ENCODE measurements at regions not wholly inside any gene's neighbourhood (a gene's known extent, or its start where the extent isn't known, plus 50 kb on each side); places are given as distances from the start of the nearest gene placed in this dataset.

GRCh38 chr4:123503698-123504363, 107.2 kb downstream of the SPRY1 start:
- H3K4me3 ChIP-seq = no peak overlapping the region
- peak overlapping the region in 1 of 8 donors; percentile 29 for H3K27ac ChIP-seq
- intact Hi-C loops (cut with DNase I; ENCODE audit: low total_unique reads) = no loop called here
- H3K4me1 ChIP-seq = peaks cover 0 to 23% (median 8%) of the 10 kb centered on the region in 6 donors
- no peaks in the 10 kb centered on the region for H3K36me3 ChIP-seq
- no peak for DNase-seq
- H3K27me3 ChIP-seq (replicated peaks in 1 of 7) = peaks cover 0 to 17% (median 0%) of the 10 kb centered on the region in 7 donors
- no peaks in the 10 kb centered on the region for H3K9me3 ChIP-seq
- 74 to 97% (median 88%) methylated on average over 4 of the region's 4 CpGs for WGBS, 5 donors
- TF ChIP-seq POLR2A (IDR thresholded peaks at IDR 0.05) (no peak), CTCF (IDR thresholded peaks at IDR 0.05 in 8 of 11, conservative IDR thresholded peaks at IDR 0.05 in 3 of 11) (no peak), POLR2AphosphoS5 (IDR thresholded peaks at IDR 0.05) (no peak)

- peaks cover 0 to 17% (median 0%) of the 10 kb centered on the region in 7 donors for H3K27me3 ChIP-seq (replicated peaks in 1 of 7)
- peaks cover 0 to 23% (median 8%) of the 10 kb centered on the region in 6 donors for H3K4me1 ChIP-seq
- intact Hi-C loops (cut with DNase I; ENCODE audit: low total_unique reads) = no loop called here
- H3K4me3 ChIP-seq = peak overlapping the region; percentile 36 to 71 (median 46)
- no peaks in the 10 kb centered on the region for H3K9me3 ChIP-seq
- peak; percentile 85 for DNase-seq
- H3K36me3 ChIP-seq = no peaks in the 10 kb centered on the region
- WGBS, 5 donors = 3 to 5% (median 4%) methylated on average over 41 to 58 of the region's 58 CpGs
- TF ChIP-seq POLR2A (IDR thresholded peaks at IDR 0.05) = no peak
- TF ChIP-seq POLR2AphosphoS5 (IDR thresholded peaks at IDR 0.05) = peak in 2 of 3 donors; percentile 62 to 69
- H3K27ac ChIP-seq = peak overlapping the region in 6 of 8 donors; percentile 40 to 68 (median 62)
These were observed 108.8 kb downstream of the SPRY1 start for GRCh38 chr4:123505095-123506010.

- Histone ChIP-seq H3K4me1 (peaks cover 0 to 23% (median 8%) of the 10 kb centered on the region in 6 donors), H3K27me3 (replicated peaks in 1 of 7) (peaks cover 0 to 17% (median 0%) of the 10 kb centered on the region in 7 donors), H3K9me3 (no peaks in the 10 kb centered on the region), H3K4me3 (peak overlapping the region; percentile 36 to 71 (median 46)), H3K36me3 (no peaks in the 10 kb centered on the region), H3K27ac (peak overlapping the region in 6 of 8 donors; percentile 40 to 68 (median 62))
- DNase-seq = no peak
- WGBS, 5 donors = 63 to 76% (median 71%) methylated on average over 17 of the region's 17 CpGs
- TF ChIP-seq POLR2A (IDR thresholded peaks at IDR 0.05) = no peak
- intact Hi-C loops (cut with DNase I; ENCODE audit: low total_unique reads) = no loop called here
These were observed 109.6 kb downstream of the SPRY1 start for GRCh38 chr4:123506011-123506695.

GRCh38 chr4:123507376-123507775, 110.8 kb downstream of the SPRY1 start:
- Histone ChIP-seq H3K4me3 (no peak overlapping the region), H3K36me3 (no peaks in the 10 kb centered on the region), H3K9me3 (no peaks in the 10 kb centered on the region), H3K27me3 (replicated peaks in 1 of 7) (peaks cover 0 to 17% (median 0%) of the 10 kb centered on the region in 7 donors), H3K4me1 (peaks cover 0 to 23% (median 8%) of the 10 kb centered on the region in 6 donors), H3K27ac (no peak overlapping the region)
- no peak for DNase-seq
- TF ChIP-seq POLR2A (IDR thresholded peaks at IDR 0.05) = no peak
- no peak for TF ChIP-seq CTCF (IDR thresholded peaks at IDR 0.05 in 8 of 11, conservative IDR thresholded peaks at IDR 0.05 in 3 of 11)
- no peak for TF ChIP-seq POLR2AphosphoS5 (IDR thresholded peaks at IDR 0.05)
- intact Hi-C loops (cut with DNase I; ENCODE audit: low total_unique reads) = no loop called here
- WGBS, 5 donors = 64 to 74% (median 67%) methylated on average over 2 of the region's 2 CpGs
